MM.1S (cell line): ENCODE measurements at regions not wholly inside any gene's neighbourhood (a gene's known extent, or its start where the extent isn't known, plus 50 kb on each side); places are given as distances from the start of the nearest gene placed in this dataset.
"Not testable (repeated sequence)": the region's sequence is repeated elsewhere in the genome, so short reads cannot be mapped to it uniquely, and the experiment has no call there.

Source experiments
- DNase-seq: peaks from one replicate; pipeline ENCODE4 v3.0.0-alpha.2; 2015
- H2AFZ ChIP-seq: fragments of 300-600 bp; sonication (generic); 2 replicates; pipeline ENCODE4 v1.6.0; 2016; ENCODE audit warnings: antibody characterized with exemption, low read length
- H3F3A ChIP-seq: fragments of 300-600 bp; sonication (generic); 2 replicates; pipeline ENCODE4 v1.6.1; 2016; ENCODE audit warnings: mild to moderate bottlenecking, antibody characterized with exemption, low read length, moderate library complexity, mixed read lengths; ENCODE audit not compliant: insufficient read depth
- H3K27ac ChIP-seq: fragments of 300-600 bp; sonication (generic); 2 replicates; pipeline ENCODE4 v1.5.1; 2016; ENCODE audit warnings: mild to moderate bottlenecking, low read length
- H3K27me3 ChIP-seq: fragments of 300-600 bp; sonication (generic); replicated peaks from 2 replicates; pipeline ENCODE4 v1.6.0; 2016; ENCODE audit warnings: low read length; ENCODE audit not compliant: insufficient read depth
- H3K36me3 ChIP-seq: fragments of 300-600 bp; sonication (generic); replicated peaks from 2 replicates; pipeline ENCODE4 v1.6.1; 2016; ENCODE audit warnings: mild to moderate bottlenecking, low read length, mixed read lengths; ENCODE audit not compliant: insufficient read depth
- H3K4me1 ChIP-seq: fragments of 300-600 bp; sonication (generic); 2 replicates; pipeline ENCODE4 v1.6.1; 2016; ENCODE audit warnings: low read length, mixed read lengths
- H3K4me2 ChIP-seq: fragments of 300-600 bp; sonication (generic); 2 replicates; pipeline ENCODE4 v1.6.0; 2016; ENCODE audit warnings: low read depth, low read length
- H3K4me3 ChIP-seq: fragments of 300-600 bp; sonication (generic); 2 replicates; pipeline ENCODE4 v1.5.1; 2016; ENCODE audit warnings: low read length, mixed read lengths
- H3K79me2 ChIP-seq: fragments of 300-600 bp; sonication (generic); 2 replicates; pipeline ENCODE4 v1.6.1; 2016; ENCODE audit warnings: mixed run types, low read length, mixed read lengths
- H3K9ac ChIP-seq: fragments of 300-600 bp; sonication (generic); 2 replicates; pipeline ENCODE4 v1.6.1; 2016; ENCODE audit warnings: low read length, mixed read lengths
- H3K9me2 ChIP-seq: fragments of 300-600 bp; sonication (generic); replicated peaks from 2 replicates; pipeline ENCODE4 v1.6.1; 2016; ENCODE audit warnings: mild to moderate bottlenecking, low read length, mixed read lengths; ENCODE audit not compliant: insufficient read depth
- H3K9me3 ChIP-seq: fragments of 300-600 bp; sonication (generic); replicated peaks from 2 replicates; pipeline ENCODE4 v1.6.1; 2016; ENCODE audit warnings: mild to moderate bottlenecking, low read length, mixed read lengths; ENCODE audit not compliant: insufficient read depth
- H4K20me1 ChIP-seq: fragments of 300-600 bp; sonication (generic); 2 replicates; pipeline ENCODE4 v1.6.1; 2016; ENCODE audit warnings: mild to moderate bottlenecking, low read length, moderate library complexity, mixed read lengths; ENCODE audit not compliant: insufficient read depth
- CTCF ChIP-seq: fragments of 300-600 bp; sonication (generic); IDR thresholded peaks from 2 replicates; pipeline ENCODE4 v1.5.1; 2016; ENCODE audit warnings: antibody characterized with exemption, low read length, mixed read lengths
- EZH2 ChIP-seq: fragments of 300-600 bp; sonication (generic); optimal IDR thresholded peaks from 2 replicates; pipeline ENCODE3; 2017; ENCODE audit warnings: low read depth, mild to moderate bottlenecking, antibody characterized with exemption, low read length, mixed read lengths
- EZH2phosphoT487 ChIP-seq: fragments of 300-600 bp; sonication (generic); IDR thresholded peaks from 2 replicates; pipeline ENCODE4 v1.6.1; 2018; ENCODE audit warnings: antibody characterized with exemption, low read length

GRCh38 chr2:219744600-219744999, 117.2 kb downstream of the SLC4A3 start:
- H3F3A ChIP-seq = no peaks in the 10 kb centered on the region
- H3K36me3 ChIP-seq = no peaks in the 10 kb centered on the region
- no peaks in the 10 kb centered on the region for H3K9me3 ChIP-seq
- no peak overlapping the region for H3K9ac ChIP-seq
- no peak overlapping the region for H3K4me2 ChIP-seq
- H3K27me3 ChIP-seq = no peaks in the 10 kb centered on the region
- H3K79me2 ChIP-seq = no peaks in the 10 kb centered on the region
- no peaks in the 10 kb centered on the region for H3K4me1 ChIP-seq
- H3K27ac ChIP-seq = no peak overlapping the region
- no peaks in the 10 kb centered on the region for H4K20me1 ChIP-seq
- DNase-seq = no peak
- no peaks in the 10 kb centered on the region for H3K9me2 ChIP-seq
- TF ChIP-seq EZH2 (no peak), EZH2phosphoT487 (no peak), CTCF (no peak)
- H2AFZ ChIP-seq = no peak overlapping the region
- H3K4me3 ChIP-seq = no peak overlapping the region

- no peak overlapping the region for H3K4me3 ChIP-seq
- no peak overlapping the region for H3K27ac ChIP-seq
- H3F3A ChIP-seq = no peaks in the 10 kb centered on the region
- H3K9ac ChIP-seq = no peak overlapping the region
- no peaks in the 10 kb centered on the region for H4K20me1 ChIP-seq
- H3K4me2 ChIP-seq = no peak overlapping the region
- no peak for DNase-seq
- no peaks in the 10 kb centered on the region for H3K36me3 ChIP-seq
- H3K27me3 ChIP-seq = no peaks in the 10 kb centered on the region
- TF ChIP-seq EZH2phosphoT487 = no peak
- no peak for TF ChIP-seq EZH2
- TF ChIP-seq CTCF = no peak
- no peaks in the 10 kb centered on the region for H3K4me1 ChIP-seq
- no peaks in the 10 kb centered on the region for H3K9me3 ChIP-seq
- no peaks in the 10 kb centered on the region for H3K9me2 ChIP-seq
- no peaks in the 10 kb centered on the region for H3K79me2 ChIP-seq
- no peak overlapping the region for H2AFZ ChIP-seq
Measured at GRCh38 chr2:219747637-219748036, 120.2 kb downstream of the SLC4A3 start.

GRCh38 chr2:219748671-219749570, 121.5 kb downstream of the SLC4A3 start:
- Histone ChIP-seq H2AFZ (no peak overlapping the region), H3F3A (no peaks in the 10 kb centered on the region), H3K9ac (no peak overlapping the region), H3K4me3 (no peak overlapping the region), H3K79me2 (no peaks in the 10 kb centered on the region), H3K9me2 (no peaks in the 10 kb centered on the region), H3K27ac (no peak overlapping the region), H4K20me1 (no peaks in the 10 kb centered on the region), H3K4me1 (no peaks in the 10 kb centered on the region), H3K36me3 (no peaks in the 10 kb centered on the region), H3K9me3 (no peaks in the 10 kb centered on the region), H3K4me2 (no peak overlapping the region), H3K27me3 (no peaks in the 10 kb centered on the region)
- DNase-seq = no peak
- TF ChIP-seq EZH2 = no peak
- no peak for TF ChIP-seq EZH2phosphoT487
- TF ChIP-seq CTCF = no peak

GRCh38 chr2:219751121-219751520, 123.7 kb downstream of the SLC4A3 start:
- H3K27ac ChIP-seq, H3K4me2 ChIP-seq, H3K4me1 ChIP-seq, H3F3A ChIP-seq, H3K79me2 ChIP-seq, DNase-seq, H3K36me3 ChIP-seq, H3K27me3 ChIP-seq, H3K9ac ChIP-seq, H4K20me1 ChIP-seq, H2AFZ ChIP-seq, H3K9me3 ChIP-seq, H3K9me2 ChIP-seq, H3K4me3 ChIP-seq: not testable (repeated sequence)
